Suppressor macrophage (primary cell): ENCODE measurements at regions not wholly inside any gene's neighbourhood (a gene's known extent, or its start where the extent isn't known, plus 50 kb on each side); places are given as distances from the start of the nearest gene placed in this dataset.

Source experiments
- DNase-seq, 4 experiments: peaks; one replicate each; pipeline ENCODE4 v3.0.0-alpha.2; 2020 to 2022

DNA sequence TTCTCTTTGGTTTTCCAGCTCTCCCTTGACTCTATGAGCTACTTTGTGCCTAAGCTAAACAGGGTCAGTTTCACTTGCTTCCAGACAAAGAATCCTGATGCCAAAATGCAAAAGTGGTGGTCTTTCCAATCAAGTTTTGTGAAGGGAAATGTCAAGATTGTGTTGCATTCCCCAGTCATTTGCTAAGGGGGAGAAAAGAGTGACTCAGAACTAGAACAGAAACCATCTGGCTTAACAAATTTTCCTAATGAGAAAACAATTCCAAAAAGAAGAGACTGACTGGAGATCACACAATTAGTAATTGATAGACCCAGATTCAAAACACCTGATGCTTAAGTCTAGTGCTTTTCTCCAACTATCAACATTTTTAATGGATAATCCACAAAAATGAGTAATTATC lies 235.1 kb upstream of the DIO2 start:
- DNase-seq: no peak

DNA sequence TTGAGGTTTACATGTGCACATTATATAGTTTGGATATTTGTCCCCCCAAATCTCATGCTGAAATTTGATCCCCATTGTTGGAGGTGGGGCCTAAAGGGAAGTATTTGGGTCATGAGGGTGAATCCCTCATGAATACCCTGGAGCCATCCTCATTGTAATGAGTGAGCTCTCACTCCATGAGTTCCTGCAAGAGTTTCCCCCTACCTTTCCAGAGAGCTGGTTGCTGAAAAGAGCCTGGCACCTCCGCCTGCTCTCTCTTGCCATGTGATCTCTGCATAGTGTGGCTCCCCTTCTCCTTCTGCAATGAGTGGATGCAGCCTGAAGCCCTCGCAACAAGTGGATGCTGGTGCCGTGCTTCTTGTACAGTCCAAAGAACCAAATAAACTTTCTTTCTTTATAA lies 234.3 kb upstream of the DIO2 start:
- no peak for DNase-seq

DNA sequence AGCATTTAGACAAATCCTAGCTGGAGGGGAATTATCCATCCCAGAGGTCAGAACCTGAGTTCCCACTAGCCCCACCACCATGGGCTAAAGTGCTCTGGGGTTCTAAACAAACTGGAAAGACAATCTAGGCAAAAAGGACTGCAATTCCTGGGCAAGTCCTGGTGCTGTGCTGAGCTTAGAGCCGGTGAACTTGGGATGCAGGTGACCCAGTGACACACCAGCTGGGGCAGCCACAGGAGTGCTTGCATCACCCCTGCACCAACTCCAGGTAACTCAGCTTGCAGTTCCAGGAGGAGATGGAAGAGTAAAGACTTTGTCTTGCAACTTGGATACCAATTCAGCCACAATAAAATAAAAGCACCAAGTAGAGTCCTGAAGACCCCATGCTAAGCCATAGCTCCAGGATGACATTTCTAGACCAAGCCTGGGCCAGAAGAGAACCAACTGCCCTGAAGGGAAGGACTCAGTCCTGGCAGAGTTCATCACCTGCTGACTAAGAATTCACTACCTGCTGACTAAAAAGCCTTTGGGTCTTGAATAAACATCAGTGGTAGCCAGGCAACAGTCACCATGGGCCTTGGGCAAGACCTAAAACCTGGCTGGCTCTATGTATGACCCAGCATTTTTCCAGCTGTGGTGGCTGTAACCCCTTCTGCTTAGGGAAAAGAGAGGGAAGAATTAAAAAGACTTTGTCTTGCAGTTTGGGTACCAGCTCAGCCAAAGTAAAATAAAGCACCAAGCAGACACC lies 223.4 kb upstream of the DIO2 start:
- DNase-seq: no peak

DNA sequence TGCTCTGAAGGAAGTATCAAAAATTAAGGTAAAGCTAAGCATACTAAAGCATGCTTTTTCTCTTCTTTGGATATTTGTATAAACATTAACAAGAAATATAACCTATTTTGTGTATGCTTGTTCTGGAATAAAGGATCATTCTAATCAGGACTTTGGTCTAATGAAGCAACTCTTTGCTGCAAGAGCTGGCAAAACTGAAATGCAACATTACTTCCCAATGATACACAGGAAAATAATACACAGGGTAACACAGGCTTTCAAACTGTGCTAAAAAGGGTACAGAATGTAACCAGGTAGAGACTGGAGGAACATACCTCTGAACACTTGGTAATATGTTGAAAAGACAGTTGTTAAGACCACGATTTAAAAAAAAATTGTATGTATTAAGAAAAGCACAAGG lies 222.5 kb upstream of the DIO2 start:
- DNase-seq: no peak

DNA sequence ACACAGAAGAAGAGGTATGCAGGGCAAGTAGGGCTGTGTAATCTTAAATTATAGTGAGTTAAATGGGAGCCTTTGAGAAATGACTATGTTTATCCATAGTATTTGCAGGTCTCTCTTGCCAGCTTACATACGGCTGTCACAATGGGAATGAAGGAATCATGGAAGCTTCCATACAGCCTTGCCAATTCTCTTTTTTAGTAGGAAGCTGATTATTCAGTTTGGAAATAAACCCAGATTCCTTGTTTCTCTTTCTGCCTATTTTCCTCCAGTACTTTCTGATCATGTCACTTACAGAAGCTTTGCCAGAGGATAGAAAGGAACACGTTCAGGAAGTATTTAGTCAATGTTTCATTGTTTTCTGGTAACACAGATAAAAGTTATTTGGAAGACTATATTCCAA lies 217.4 kb upstream of the DIO2 start:
- DNase-seq: no peak

DNA sequence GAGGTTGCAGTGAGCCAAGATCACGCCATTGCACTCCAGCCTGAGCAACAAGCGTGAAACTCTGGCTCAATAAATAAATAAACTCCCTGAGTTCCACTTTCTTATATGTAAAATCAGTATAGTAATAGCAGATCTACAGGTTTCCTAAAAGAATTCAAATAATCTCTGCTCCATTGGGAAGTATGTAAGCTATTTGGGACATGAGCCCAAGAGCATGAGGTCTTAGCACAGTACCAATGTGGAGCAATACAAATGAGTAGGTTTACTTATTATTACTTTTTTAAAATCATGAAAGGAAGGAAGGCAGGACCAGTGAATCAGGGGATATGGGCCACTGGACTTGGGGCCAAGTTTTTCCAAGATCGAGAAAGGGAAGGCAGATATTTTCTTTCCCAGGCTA lies 216.9 kb upstream of the DIO2 start:
- no peak for DNase-seq

DNA sequence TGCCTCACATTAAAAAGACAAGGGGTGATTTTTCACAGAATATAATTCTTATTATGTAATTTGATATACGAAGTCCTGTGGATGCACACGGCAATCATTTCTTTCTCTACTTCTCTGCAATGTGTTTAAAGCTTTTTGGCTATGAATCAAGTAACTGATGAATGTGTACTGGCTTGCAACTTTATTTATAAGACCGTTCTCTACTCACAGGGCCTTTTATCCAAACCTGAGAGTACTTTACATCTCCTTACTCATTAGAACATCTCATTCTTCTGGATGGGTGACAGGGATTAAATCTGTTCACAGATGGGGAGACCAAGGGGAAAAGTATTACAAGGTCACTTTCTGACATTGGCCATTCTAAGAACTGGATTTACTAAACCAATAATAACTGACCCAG lies 215.8 kb upstream of the DIO2 start:
- DNase-seq: no peak

DNA sequence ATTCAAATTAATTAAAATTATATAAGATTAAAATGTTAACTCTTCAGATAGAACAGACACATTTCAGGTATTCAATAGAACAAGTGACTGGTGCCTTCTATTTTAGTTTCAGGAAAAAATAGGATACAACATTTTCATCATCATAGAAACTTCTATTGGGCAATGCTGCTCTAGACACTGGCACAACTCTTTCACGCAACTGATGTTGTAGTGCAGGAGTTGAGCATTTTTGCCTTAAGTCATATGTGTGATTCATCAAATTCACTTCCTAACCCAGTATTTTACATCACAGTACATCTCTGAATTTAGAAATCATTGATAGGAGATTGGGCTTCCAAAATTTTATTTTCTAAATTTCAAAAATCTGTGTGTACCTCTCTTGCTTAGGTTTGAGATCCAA lies 215.4 kb upstream of the DIO2 start:
- DNase-seq: no peak

DNA sequence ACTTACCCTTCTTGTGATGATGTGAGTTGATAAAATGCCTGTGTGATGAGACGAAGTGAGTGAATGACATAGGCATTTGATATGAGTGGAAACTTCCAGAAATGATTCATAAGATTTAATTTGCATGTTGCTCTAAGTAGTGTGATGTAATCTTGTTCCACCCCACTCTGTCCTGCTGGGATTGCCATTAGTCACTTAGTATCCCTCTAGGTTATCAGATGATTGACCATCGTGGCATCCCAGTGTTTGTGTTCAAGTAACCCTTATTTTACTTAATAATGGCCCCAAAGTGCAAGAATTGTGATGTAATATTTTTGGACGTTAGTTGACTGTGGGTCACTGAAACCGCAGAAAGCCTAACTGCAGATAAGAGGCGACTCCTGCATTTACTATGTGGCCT lies 214.4 kb upstream of the DIO2 start:
- no peak for DNase-seq

DNA sequence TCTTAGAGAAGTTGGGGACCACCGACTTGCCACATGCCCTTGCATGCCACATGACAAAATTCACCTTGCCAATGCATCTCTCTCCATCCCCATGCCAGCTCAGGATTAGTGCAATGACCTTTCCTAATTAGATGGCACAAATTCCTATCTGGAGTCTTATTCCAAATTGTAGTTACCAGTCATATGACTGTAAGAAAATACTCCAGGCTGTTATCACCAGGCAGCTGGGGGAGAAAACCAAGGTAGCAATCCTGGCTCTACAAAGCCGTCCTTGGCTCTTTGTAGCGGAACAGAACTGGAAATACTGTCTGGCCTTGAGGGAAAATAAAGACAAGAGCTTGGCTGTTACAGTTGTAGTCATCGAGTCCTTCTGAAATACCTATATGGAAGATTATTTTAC lies 208.5 kb upstream of the DIO2 start:
- DNase-seq: no peak

DNA sequence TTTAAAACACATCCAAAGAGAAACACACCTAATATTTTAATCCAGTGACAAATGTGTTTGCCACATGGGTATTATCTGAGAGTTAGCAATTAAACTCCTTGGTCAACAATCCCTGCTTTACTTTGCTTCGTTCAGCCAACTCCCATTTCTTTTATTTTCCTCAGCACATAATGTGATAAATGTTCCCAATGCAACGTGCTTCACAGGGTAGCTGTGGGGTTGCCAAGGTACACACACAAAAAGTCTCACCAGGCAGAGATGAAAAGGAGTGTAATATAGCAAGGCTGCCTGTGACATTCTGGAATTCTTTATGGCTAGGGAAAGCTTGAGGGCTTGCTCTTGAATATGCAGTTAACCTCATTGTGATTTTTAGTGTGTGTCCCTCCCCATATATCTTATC lies 208.0 kb upstream of the DIO2 start:
- no peak for DNase-seq

DNA sequence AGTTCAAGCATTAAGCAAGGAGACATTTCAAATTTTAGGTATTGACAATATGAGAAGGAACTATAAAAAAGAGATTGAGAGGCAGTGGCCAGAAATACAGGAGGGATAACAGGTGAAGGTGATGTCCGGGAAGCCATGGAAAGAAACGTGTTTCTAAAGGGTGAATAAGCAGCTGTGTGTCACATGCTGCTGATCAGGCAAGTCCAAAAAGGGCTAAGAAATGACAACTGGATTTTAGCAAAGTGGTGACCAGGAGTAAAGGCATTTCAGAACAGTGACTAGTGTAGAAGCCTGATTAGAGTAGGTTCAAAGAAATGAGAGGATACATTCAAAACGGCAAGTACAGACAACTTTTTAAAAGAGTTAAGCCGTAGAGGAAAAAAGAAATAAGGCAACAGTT lies 204.3 kb upstream of the DIO2 start:
- no peak for DNase-seq

DNA sequence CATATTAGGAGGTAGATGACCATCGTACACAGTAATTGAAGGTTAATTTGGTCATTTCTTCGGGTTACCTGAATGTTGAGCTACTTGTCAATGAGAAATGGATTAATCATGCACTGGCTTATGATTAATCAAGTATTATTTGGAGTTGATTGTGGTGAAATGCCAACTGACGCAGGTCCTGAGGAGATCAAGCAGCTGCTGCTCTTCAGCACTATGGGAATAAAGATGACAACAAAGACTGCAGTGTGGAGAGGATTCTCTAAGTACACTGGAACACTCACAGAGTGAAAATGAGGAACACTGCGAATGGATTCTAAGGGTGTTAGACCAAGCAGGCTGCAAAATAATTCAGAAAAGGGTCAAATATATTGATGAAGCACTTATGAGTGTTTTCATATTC lies 202.8 kb upstream of the DIO2 start:
- no peak for DNase-seq

DNA sequence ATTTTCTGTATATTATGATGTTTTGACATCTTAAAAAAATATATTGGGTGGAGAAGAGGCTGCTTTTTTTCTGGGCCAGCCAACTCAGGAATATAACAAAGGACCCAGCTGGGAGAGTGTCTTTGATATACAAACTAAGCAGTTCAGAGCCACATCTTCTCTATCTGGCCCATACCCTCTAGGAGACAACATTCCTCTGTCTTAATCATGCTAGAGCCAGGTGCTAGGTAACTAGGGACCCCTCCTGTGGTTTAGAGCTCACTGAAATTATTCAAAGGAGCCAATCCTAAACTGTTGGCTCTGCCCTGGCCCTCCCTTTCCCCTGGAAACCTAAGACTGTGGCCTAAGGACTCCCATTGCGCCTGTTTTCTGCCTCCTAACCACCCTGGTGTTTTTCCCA lies 193.1 kb upstream of the DIO2 start:
- DNase-seq: no peak

DNA sequence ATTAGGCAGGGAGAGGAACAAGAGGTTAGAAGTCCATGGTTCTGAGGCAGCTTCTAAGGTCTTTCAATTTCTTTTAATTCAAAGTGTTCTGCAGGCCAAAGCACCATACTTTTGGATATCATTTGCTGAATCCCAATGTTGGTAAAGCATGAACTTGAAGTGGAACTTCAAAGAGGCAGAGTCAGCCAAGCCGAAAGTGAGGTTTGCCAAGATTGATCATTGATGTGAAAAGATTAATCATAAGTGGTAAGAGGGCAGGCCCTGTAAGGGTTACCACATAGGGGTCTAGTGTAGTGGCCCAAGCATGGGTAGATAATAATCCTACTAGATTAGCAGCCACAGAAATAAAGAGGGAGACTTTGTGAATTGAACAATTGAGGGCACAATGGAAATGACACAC lies 191.7 kb upstream of the DIO2 start:
- no peak for DNase-seq

DNA sequence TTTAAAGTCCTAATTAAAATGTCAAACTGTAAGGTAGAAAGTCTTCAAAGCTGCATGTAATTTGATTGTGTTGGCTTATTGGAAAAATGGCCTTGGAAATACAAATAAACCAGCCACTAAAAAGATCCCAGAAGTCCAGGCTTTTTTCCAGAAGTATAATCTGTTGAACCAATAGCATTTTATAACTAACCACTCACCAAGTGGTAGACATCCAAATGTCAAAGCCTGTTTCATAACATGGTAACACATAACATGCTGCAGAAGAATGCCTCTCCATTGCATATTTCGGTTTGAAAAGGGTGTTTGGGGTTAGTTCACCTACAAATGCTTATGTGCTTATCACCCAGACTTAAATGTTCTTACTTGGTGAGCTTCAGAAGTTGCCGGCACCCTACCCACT lies 183.7 kb upstream of the DIO2 start:
- no peak for DNase-seq

DNA sequence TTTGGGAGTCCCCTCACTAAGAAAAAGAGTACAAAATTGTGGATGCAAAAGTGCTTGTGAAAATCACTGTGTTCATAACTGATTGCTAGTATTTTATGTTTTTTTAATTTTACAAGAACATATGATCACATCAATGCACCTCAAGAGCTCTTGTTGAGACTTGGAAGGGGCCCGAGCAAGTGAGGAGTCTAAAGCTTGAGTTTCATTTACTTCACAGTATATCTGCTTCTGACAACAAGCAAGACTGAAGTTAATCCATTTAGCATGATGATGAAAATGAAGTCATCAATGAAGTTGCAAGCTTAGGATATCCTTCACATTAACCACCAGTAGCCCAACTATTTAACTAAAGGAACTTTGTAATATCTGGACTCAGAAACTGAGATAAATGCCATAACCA lies 182.5 kb upstream of the DIO2 start:
- no peak for DNase-seq

DNA sequence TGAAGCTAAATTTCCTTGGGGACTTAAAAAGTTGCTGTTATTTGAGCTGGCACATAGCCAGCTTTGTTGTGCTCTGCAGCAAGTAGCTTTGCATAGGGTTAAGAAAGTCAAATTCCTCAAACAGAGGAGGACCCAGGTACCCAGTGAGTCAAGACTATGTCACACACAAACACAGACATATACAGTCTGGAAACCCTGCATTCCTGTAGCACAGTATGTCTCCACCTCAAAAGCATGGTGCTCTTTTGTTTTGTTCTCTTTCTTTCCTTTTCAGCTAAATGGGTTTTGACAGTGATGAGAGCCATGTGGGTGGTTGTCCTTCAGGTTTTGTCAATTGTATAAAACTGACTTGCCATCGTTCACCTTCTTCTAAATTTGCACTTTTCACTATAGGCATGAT lies 179.6 kb upstream of the DIO2 start:
- DNase-seq: peak in 1 of 4 experiments; percentile 1

DNA sequence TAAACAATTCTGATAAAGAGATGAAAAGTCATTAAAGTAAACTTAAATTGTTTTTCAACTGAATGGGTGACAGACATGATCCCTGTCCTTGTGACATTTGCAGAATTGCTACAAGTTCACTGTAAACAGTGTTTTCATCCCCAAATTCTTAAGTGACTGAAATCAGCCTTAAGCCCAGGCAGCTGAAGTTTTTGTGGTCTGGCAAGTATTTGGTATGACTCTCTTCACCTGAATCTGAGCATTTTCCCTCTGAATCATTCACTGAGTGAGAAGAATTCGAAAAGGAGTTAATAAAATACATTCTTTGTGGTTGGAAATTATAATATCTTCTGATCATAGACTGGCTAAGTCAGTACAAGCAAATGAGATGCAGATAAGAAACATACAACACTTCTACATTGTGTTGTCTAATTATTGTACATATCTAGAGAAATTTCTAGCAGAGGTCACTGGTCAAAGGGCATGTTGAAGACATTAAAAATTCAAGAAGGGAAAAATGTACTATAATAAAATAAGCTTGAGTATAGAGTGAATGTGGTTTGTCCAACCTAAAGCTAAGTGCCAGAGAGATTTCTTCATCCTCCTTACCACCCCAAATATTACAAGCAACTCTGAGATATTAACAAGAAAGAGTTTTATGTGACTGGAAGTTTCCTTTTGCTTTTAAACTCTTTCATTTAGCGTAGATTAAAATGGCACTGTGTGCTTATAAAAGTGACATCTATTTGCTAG lies 177.8 kb upstream of the DIO2 start:
- DNase-seq: no peak

DNA sequence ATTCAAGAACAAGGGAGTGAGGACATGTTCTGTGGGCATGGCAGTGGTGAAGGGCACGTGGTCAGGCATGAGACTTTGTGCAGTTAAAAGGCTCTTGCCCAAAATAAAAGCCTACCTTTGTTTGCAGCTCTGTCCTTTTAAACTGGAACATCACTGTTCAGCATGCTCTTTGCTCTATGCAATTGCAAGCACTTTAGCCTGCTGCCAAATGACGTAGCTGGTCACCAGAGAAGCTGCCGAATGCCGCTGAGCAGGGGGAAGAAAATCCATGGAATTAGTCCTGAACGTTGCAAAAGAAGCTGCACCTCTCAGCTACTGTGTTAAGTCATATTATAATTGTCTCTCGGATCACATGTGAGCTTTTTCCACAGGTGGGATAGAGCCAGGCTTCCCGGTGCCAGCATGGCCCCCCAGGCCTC lies 176.3 kb upstream of the DIO2 start:
- no peak for DNase-seq

DNA sequence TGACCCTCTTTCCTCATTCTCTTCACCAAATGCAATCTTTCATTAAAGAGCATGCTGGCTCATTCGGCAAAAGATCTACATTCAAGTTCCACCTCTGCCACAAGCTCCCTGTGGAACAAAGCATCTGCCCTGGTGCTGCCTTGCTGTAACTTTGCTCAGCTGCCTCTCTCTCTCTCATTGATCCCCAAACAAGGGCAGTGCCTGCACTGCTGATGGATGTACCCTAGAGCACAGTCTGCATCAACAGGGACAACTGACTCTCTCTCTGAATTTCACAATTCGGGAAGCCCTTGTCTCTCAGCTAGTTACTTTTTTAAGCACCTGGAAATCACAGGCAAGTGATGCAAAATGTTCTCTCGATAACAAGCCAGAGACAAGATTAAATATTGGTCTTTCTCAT lies 174.0 kb upstream of the DIO2 start:
- DNase-seq: no peak

DNA sequence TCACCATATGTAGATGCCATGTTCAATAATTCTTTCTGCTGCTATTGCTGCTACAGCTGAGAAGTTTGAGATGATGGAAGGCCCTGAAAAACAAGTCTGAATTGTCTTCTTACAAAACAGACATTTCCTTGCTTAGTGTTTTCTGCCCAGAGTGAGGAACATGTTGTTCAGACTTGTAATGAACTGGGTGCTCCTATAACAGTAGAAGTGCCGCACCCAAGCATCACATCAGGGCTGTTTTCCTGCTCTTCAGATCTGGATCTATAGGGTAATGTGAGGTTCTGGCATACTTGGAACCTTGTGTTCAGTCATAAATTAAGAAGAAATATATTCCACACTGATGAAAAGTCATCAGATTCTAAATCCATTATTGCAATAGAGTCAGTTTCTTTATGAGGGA lies 171.9 kb upstream of the DIO2 start:
- no peak for DNase-seq

DNA sequence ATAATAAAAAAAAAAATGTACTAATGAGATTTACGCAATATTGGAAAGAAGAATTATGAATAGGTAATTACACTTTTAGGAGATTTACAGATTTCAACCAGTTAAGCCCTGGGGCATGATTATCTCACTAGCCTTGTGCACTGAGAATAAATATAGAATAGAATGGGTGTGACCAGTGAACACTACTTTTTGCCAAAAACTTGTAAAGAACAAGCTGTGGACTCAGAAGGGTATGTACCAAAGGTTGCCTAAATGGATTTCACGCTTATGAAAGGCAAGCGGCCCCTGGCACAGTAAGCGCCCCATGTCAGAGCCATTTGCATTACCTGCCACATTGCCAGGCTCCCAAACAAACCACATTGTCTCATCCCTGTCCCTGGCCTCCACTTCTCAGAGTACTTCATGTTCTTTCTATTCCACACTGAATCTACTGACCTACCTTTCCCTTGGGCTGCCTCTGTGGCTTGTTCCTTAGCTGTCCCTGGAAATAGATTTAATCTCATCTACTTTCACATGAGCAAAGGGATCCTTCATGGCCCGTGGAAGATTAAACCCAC lies 170.6 kb upstream of the DIO2 start:
- DNase-seq: no peak

DNA sequence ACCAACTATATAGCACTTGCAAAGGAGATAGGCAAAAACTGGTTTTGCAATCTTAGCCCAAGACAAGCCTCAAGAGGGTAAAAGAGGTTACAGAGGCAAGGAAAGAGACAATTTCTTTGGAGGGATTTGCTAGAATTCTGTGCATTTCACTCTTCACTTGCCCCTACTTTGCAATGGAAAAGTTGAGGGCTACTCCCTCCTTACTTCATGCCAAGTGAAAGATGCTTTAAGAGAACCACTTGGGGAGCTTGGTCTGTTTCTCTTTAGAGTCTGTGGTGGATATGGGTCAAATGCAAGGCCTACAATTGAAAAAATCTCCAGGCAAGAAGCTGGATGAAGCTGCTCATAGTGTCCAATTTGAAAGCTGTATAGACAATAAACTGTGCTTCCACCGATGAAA lies 167.7 kb upstream of the DIO2 start:
- DNase-seq: no peak
